HL-60 (cell line): ENCODE measurements at regions not wholly inside any gene's neighbourhood (a gene's known extent, or its start where the extent isn't known, plus 50 kb on each side); places are given as distances from the start of the nearest gene placed in this dataset.

Source experiments
- DNase-seq, 2 experiments: peaks; one replicate each; pipeline ENCODE4 v3.0.0-alpha.2; 2010 to 2020; ENCODE audit warnings: low read depth in 1 of 2, low spot score in 1 of 2
- H3K27ac ChIP-seq: fragments of 250-450 bp; sonication (Bioruptor Pico); replicated peaks from 2 replicates; pipeline ENCODE4 v1.5.1; 2020; ENCODE audit warnings: mild to moderate bottlenecking, moderate library complexity
- H3K27me3 ChIP-seq: fragments of 250-450 bp; sonication (Bioruptor Pico); 2 replicates; pipeline ENCODE4 v1.5.1; 2021; ENCODE audit warnings: mild to moderate bottlenecking, moderate library complexity; ENCODE audit not compliant: insufficient read depth, poor library complexity, severe bottlenecking
- H3K4me3 ChIP-seq: replicated peaks from 2 replicates; pipeline ENCODE4 v1.5.1; 2011; ENCODE audit warnings: mild to moderate bottlenecking, control low read depth, low read length; ENCODE audit not compliant: insufficient read depth
- GABPA ChIP-seq: IDR thresholded peaks from 2 replicates; pipeline ENCODE4 v1.6.1; 2012; ENCODE audit warnings: low read depth
- POLR2AphosphoS5 ChIP-seq: IDR thresholded peaks from 2 replicates; pipeline ENCODE4 v1.6.1; 2012; ENCODE audit warnings: low read depth
- SPI1 ChIP-seq: IDR thresholded peaks from 2 replicates; pipeline ENCODE4 v1.6.1; 2012; ENCODE audit warnings: low read depth, mild to moderate bottlenecking, borderline replicate concordance
- TF ChIP-seq, protein P1 (sequence below): IDR thresholded peaks from one replicate; pipeline ENCODE4 v1.5.1; 2011; ENCODE audit warnings: low read length, control low read depth, inconsistent platforms; ENCODE audit not compliant: insufficient read depth
- TF ChIP-seq, protein P2 (sequence below): IDR thresholded peaks from 2 replicates; pipeline ENCODE4 v1.6.1; 2012; ENCODE audit warnings: low read depth; ENCODE audit not compliant: insufficient replicate concordance

DNA sequence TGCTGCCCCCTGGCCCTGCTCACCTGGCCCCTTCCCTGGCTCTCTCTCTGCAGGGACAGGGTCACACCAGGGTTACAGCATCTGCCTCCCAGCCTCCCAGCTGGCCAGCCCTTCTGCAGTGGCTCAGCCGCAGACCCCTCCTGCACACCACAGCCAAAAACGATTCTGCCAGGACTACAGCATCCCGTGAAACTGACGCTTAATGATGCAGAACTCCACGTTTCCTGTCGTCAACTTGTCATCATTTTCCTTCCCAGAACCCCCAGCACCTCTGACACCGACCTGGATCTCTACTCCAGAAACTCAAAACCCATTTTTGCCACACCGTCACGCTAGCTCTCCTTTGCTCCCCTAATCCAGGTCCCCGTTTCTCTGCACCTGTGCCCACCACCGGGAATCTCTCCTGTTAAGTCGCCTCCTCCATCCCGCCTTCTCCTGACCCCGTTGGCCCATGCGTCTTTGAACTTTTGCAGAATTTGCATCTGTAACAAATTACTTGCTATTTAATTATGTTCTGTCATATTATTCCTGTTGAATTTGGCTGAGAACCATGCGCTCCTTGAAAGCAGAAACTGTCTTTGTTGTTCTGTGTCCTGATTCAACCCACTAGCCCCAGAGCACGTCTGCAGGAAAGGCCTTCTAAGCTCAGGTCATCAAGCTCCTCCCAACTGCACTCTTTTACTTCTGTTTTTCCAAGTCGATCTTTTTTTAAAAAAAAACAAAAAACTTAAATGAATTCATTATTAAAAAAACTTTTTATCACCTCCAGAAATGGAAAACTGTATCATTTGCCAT is 173.2 kb upstream of the COPS8 start:
- Histone ChIP-seq H3K27me3 (no peaks in the 10 kb centered on the region), H3K4me3 (no peak overlapping the region), H3K27ac (no peak overlapping the region)
- no peak for TF ChIP-seq POLR2AphosphoS5
- no peak for TF ChIP-seq SPI1
- TF ChIP-seq, protein P1, sequence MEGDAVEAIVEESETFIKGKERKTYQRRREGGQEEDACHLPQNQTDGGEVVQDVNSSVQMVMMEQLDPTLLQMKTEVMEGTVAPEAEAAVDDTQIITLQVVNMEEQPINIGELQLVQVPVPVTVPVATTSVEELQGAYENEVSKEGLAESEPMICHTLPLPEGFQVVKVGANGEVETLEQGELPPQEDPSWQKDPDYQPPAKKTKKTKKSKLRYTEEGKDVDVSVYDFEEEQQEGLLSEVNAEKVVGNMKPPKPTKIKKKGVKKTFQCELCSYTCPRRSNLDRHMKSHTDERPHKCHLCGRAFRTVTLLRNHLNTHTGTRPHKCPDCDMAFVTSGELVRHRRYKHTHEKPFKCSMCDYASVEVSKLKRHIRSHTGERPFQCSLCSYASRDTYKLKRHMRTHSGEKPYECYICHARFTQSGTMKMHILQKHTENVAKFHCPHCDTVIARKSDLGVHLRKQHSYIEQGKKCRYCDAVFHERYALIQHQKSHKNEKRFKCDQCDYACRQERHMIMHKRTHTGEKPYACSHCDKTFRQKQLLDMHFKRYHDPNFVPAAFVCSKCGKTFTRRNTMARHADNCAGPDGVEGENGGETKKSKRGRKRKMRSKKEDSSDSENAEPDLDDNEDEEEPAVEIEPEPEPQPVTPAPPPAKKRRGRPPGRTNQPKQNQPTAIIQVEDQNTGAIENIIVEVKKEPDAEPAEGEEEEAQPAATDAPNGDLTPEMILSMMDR, result no peak
- TF ChIP-seq, protein P2, sequence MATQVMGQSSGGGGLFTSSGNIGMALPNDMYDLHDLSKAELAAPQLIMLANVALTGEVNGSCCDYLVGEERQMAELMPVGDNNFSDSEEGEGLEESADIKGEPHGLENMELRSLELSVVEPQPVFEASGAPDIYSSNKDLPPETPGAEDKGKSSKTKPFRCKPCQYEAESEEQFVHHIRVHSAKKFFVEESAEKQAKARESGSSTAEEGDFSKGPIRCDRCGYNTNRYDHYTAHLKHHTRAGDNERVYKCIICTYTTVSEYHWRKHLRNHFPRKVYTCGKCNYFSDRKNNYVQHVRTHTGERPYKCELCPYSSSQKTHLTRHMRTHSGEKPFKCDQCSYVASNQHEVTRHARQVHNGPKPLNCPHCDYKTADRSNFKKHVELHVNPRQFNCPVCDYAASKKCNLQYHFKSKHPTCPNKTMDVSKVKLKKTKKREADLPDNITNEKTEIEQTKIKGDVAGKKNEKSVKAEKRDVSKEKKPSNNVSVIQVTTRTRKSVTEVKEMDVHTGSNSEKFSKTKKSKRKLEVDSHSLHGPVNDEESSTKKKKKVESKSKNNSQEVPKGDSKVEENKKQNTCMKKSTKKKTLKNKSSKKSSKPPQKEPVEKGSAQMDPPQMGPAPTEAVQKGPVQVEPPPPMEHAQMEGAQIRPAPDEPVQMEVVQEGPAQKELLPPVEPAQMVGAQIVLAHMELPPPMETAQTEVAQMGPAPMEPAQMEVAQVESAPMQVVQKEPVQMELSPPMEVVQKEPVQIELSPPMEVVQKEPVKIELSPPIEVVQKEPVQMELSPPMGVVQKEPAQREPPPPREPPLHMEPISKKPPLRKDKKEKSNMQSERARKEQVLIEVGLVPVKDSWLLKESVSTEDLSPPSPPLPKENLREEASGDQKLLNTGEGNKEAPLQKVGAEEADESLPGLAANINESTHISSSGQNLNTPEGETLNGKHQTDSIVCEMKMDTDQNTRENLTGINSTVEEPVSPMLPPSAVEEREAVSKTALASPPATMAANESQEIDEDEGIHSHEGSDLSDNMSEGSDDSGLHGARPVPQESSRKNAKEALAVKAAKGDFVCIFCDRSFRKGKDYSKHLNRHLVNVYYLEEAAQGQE, result no peak
- TF ChIP-seq GABPA, result no peak
- DNase-seq, result no peak

DNA sequence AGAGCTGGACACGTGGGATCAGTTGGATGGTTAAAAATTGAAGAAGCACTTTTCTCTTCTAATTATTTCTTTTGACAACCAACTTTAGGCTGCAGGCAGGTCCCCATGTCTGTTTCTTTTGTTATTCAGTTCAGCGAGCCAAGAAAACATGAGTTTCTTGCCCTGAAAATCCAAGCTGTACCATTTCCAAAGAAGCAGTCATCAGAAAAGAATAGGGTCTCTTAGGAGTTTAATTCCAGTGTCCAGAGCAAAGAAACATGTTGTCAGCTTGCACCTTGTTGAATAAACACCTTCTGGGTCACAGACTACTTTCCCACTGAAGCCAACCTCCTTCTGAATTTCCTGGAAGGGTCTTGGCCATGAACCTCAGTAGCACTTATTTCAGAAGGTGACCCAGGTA is 170.5 kb upstream of the COPS8 start:
- DNase-seq, result no peak
- Histone ChIP-seq H3K27ac (no peak overlapping the region), H3K4me3 (no peak overlapping the region), H3K27me3 (no peaks in the 10 kb centered on the region)
- TF ChIP-seq, protein P1, result no peak
- TF ChIP-seq GABPA, result no peak
- TF ChIP-seq, protein P2, result no peak
- no peak for TF ChIP-seq SPI1
- TF ChIP-seq POLR2AphosphoS5, result no peak

DNA sequence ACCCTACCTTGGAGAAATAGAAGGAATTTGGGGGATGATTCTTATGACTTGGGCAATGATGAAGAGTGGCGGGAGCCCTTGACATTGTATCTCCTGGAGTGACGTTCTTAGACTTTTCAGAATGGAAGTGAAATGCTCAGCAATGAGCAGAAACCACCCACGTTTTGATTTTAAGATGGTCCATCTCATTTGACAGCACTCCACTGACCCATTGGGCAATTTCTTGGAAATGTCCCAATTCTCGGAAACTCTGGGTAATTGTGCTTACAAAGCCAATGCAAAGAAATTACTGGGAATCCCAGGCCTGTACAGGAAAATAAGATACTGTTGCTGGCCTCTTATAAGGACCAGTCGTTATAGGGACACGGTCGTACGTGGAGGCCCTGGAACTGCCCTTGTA is 170.0 kb upstream of the COPS8 start:
- Histone ChIP-seq H3K27ac (no peak overlapping the region), H3K4me3 (no peak overlapping the region), H3K27me3 (no peaks in the 10 kb centered on the region)
- no peak for DNase-seq
- TF ChIP-seq, protein P2, result no peak
- no peak for TF ChIP-seq GABPA
- TF ChIP-seq POLR2AphosphoS5, result no peak
- no peak for TF ChIP-seq SPI1
- TF ChIP-seq, protein P1, result no peak
